CD8-positive, alpha-beta memory T cell (primary cell): ENCODE measurements at regions not wholly inside any gene's neighbourhood (a gene's known extent, or its start where the extent isn't known, plus 50 kb on each side); places are given as distances from the start of the nearest gene placed in this dataset.

ENCODE experiments used
- CTCF ChIA-PET: fragments of 350-600 bp; sonication (Branson Sonifier 250); formaldehyde crosslinking; loops from one replicate; lab custom pipeline; 2021; ENCODE audit warnings: antibody characterized with exemption; lab: Charles Lee
- POLR2A ChIA-PET: fragments of 350-600 bp; sonication (Branson Sonifier 250); formaldehyde crosslinking; loops from one replicate; lab custom pipeline; 2021; ENCODE audit warnings: antibody characterized with exemption; lab: Charles Lee
- DNase-seq, 5 donors: peaks; one replicate each; pipeline versions ENCODE4 v3.0.0 to v3.0.0-alpha.2; 2020 to 2022; ENCODE audit warnings: mixed read lengths in 1 of 5
- H3K27ac ChIP-seq: one replicate; pipeline ENCODE4 v1.7.0; 2013; ENCODE audit warnings: low read depth, mild to moderate bottlenecking, low read length, moderate library complexity
- H3K27me3 ChIP-seq: 2 replicates; pipeline ENCODE4 v1.7.0; 2013; ENCODE audit warnings: low read length, mild to moderate bottlenecking; ENCODE audit not compliant: insufficient read depth, poor library complexity, severe bottlenecking
- H3K36me3 ChIP-seq: 2 replicates; pipeline ENCODE4 v1.7.0; 2013; ENCODE audit warnings: mild to moderate bottlenecking, low read length, moderate library complexity; ENCODE audit not compliant: insufficient read depth
- H3K4me1 ChIP-seq: 2 replicates; pipeline ENCODE4 v1.7.0; 2013; ENCODE audit warnings: mild to moderate bottlenecking, low read length, moderate library complexity; ENCODE audit not compliant: insufficient read depth
- H3K4me3 ChIP-seq: 2 replicates; pipeline ENCODE4 v1.7.0; 2013; ENCODE audit warnings: mild to moderate bottlenecking, low read length
- H3K9me3 ChIP-seq: 2 replicates; pipeline ENCODE4 v1.7.0; 2013; ENCODE audit warnings: mild to moderate bottlenecking, low read length
- H3K27ac Mint-ChIP-seq, 8 donors: one replicate each; pipeline ENCODE4 v1.8.0; 2020 to 2021; ENCODE audit warnings: mixed read lengths in 8 of 8, mild to moderate bottlenecking in 6 of 8, inconsistent platforms in 3 of 8, moderate library complexity in 3 of 8
- H3K27me3 Mint-ChIP-seq, 2 donors: one replicate each; pipeline ENCODE4 v1.8.0; 2020 to 2021; ENCODE audit warnings: mixed read lengths in 2 of 2, mild to moderate bottlenecking in 1 of 2, moderate library complexity in 1 of 2
- H3K36me3 Mint-ChIP-seq, 3 donors: one replicate each; pipeline ENCODE4 v1.8.0; 2020 to 2021; ENCODE audit warnings: mixed read lengths in 3 of 3, inconsistent platforms in 1 of 3, mild to moderate bottlenecking in 1 of 3
- H3K4me1 Mint-ChIP-seq, 3 donors: one replicate each; pipeline ENCODE4 v1.8.0; 2020 to 2021; ENCODE audit warnings: mixed read lengths in 3 of 3, inconsistent platforms in 1 of 3, mild to moderate bottlenecking in 1 of 3
- H3K4me3 Mint-ChIP-seq, 7 donors: one replicate each; pipeline ENCODE4 v1.8.0; 2020 to 2021; ENCODE audit warnings: mixed read lengths in 7 of 7, mild to moderate bottlenecking in 6 of 7, moderate library complexity in 4 of 7, inconsistent platforms in 2 of 7
- H3K9me3 Mint-ChIP-seq, 5 donors: one replicate each; pipeline ENCODE4 v1.8.0; 2020 to 2022; ENCODE audit warnings: mixed read lengths in 5 of 5, mild to moderate bottlenecking in 3 of 5, moderate library complexity in 2 of 5, inconsistent platforms in 1 of 5

GRCh38 chr13:97122381-97122996 lies 99.6 kb upstream of the MBNL2 start:
- H3K9me3 Mint-ChIP-seq, result no peaks in the 10 kb centered on the region
- ChIA-PET CTCF (interaction anchor here (1.9 kb wide), 1 partner anchor 12 kb away, joined by 7 read pairs; no protein-coding TSS in a partner anchor), POLR2A (no interaction called here)
- peaks cover 0 to 5% (median 0%) of the 10 kb centered on the region in 3 donors for H3K36me3 Mint-ChIP-seq
- no peak for DNase-seq
- Histone ChIP-seq H3K4me1 (no peaks in the 10 kb centered on the region), H3K27ac (no peak overlapping the region), H3K36me3 (no peaks in the 10 kb centered on the region), H3K27me3 (peaks cover 4% of the 10 kb centered on the region), H3K4me3 (no peak overlapping the region), H3K9me3 (no peaks in the 10 kb centered on the region)
- peaks cover 25 to 48% of the 10 kb centered on the region in 2 donors for H3K27me3 Mint-ChIP-seq
- H3K4me3 Mint-ChIP-seq, result no peak overlapping the region
- peaks cover 0 to 5% (median 4%) of the 10 kb centered on the region in 3 donors for H3K4me1 Mint-ChIP-seq
- H3K27ac Mint-ChIP-seq, result no peak overlapping the region

- H3K27ac Mint-ChIP-seq, result no peak overlapping the region
- ChIA-PET CTCF (interaction anchor here (0.7 to 1.9 kb wide), 2 partner anchors 14 to 232 kb away, joined by 3 to 7 read pairs; no protein-coding TSS in a partner anchor), POLR2A (no interaction called here)
- DNase-seq, result no peak
- H3K4me3 Mint-ChIP-seq, result no peak overlapping the region
- no peak overlapping the region for H3K27ac ChIP-seq
- H3K36me3 ChIP-seq, result no peaks in the 10 kb centered on the region
- H3K9me3 ChIP-seq, result no peaks in the 10 kb centered on the region
- peaks cover 2% of the 10 kb centered on the region for H3K27me3 ChIP-seq
- peaks cover 0 to 5% (median 5%) of the 10 kb centered on the region in 3 donors for H3K36me3 Mint-ChIP-seq
- peaks cover 0 to 5% (median 4%) of the 10 kb centered on the region in 3 donors for H3K4me1 Mint-ChIP-seq
- no peaks in the 10 kb centered on the region for H3K9me3 Mint-ChIP-seq
- no peaks in the 10 kb centered on the region for H3K4me1 ChIP-seq
- peaks cover 27 to 48% of the 10 kb centered on the region in 2 donors for H3K27me3 Mint-ChIP-seq
- no peak overlapping the region for H3K4me3 ChIP-seq
These were observed 97.9 kb upstream of the MBNL2 start for GRCh38 chr13:97124206-97124605.

GRCh38 chr13:97124915-97125809 lies 97.0 kb upstream of the MBNL2 start:
- H3K4me3 ChIP-seq, result no peak overlapping the region
- CTCF ChIA-PET, result interaction anchor here (0.8 to 1.6 kb wide), 2 partner anchors 15 to 231 kb away, joined by 3 to 6 read pairs; no protein-coding TSS in a partner anchor
- H3K36me3 ChIP-seq, result no peaks in the 10 kb centered on the region
- H3K4me1 ChIP-seq, result no peaks in the 10 kb centered on the region
- Mint-ChIP-seq H3K27me3 (peaks cover 27 to 48% of the 10 kb centered on the region in 2 donors), H3K27ac (peak overlapping the region in 1 of 8 donors; percentile 20), H3K4me3 (no peak overlapping the region), H3K4me1 (peaks cover 0 to 5% (median 4%) of the 10 kb centered on the region in 3 donors), H3K36me3 (peaks cover 0 to 6% (median 5%) of the 10 kb centered on the region in 3 donors), H3K9me3 (no peaks in the 10 kb centered on the region)
- no peak overlapping the region for H3K27ac ChIP-seq
- H3K9me3 ChIP-seq, result no peaks in the 10 kb centered on the region
- H3K27me3 ChIP-seq, result no peaks in the 10 kb centered on the region
- no peak for DNase-seq
- POLR2A ChIA-PET, result no interaction called here

GRCh38 chr13:97125810-97126738 lies 96.1 kb upstream of the MBNL2 start:
- Mint-ChIP-seq H3K36me3 (peaks cover 0 to 6% (median 5%) of the 10 kb centered on the region in 3 donors), H3K4me3 (no peak overlapping the region), H3K27me3 (peaks cover 28 to 42% of the 10 kb centered on the region in 2 donors), H3K27ac (peak overlapping the region in 1 of 8 donors; percentile 18), H3K9me3 (no peaks in the 10 kb centered on the region), H3K4me1 (peaks cover 0 to 5% (median 4%) of the 10 kb centered on the region in 3 donors)
- no peak for DNase-seq
- no peaks in the 10 kb centered on the region for H3K27me3 ChIP-seq
- no peaks in the 10 kb centered on the region for H3K4me1 ChIP-seq
- H3K27ac ChIP-seq, result no peak overlapping the region
- no peaks in the 10 kb centered on the region for H3K9me3 ChIP-seq
- CTCF ChIA-PET, result interaction anchor here (0.8 to 1.6 kb wide), 2 partner anchors 16 to 230 kb away, joined by 3 to 6 read pairs; no protein-coding TSS in a partner anchor
- POLR2A ChIA-PET, result no interaction called here
- no peak overlapping the region for H3K4me3 ChIP-seq
- no peaks in the 10 kb centered on the region for H3K36me3 ChIP-seq

- no peaks in the 10 kb centered on the region for H3K27me3 ChIP-seq
- CTCF ChIA-PET, result interaction anchor here (1.1 to 3.6 kb wide), 2 partner anchors 17 to 18 kb away, joined by 3 to 29 read pairs; no protein-coding TSS in a partner anchor
- Mint-ChIP-seq H3K27me3 (peaks cover 24 to 34% of the 10 kb centered on the region in 2 donors), H3K36me3 (peaks cover 0 to 6% (median 5%) of the 10 kb centered on the region in 3 donors), H3K4me3 (no peak overlapping the region), H3K4me1 (peaks cover 0 to 5% (median 4%) of the 10 kb centered on the region in 3 donors), H3K9me3 (no peaks in the 10 kb centered on the region), H3K27ac (no peak overlapping the region)
- POLR2A ChIA-PET, result no interaction called here
- no peaks in the 10 kb centered on the region for H3K9me3 ChIP-seq
- DNase-seq, result no peak
- H3K4me1 ChIP-seq, result no peaks in the 10 kb centered on the region
- no peaks in the 10 kb centered on the region for H3K36me3 ChIP-seq
- H3K4me3 ChIP-seq, result no peak overlapping the region
- no peak overlapping the region for H3K27ac ChIP-seq
These were observed 94.3 kb upstream of the MBNL2 start for GRCh38 chr13:97127842-97128241.

GRCh38 chr13:97130190-97130589 lies 91.9 kb upstream of the MBNL2 start:
- Mint-ChIP-seq H3K4me3 (no peak overlapping the region), H3K4me1 (peaks cover 0 to 5% (median 4%) of the 10 kb centered on the region in 3 donors), H3K9me3 (no peaks in the 10 kb centered on the region), H3K27me3 (peaks cover 13 to 15% of the 10 kb centered on the region in 2 donors), H3K36me3 (peaks cover 0 to 6% (median 5%) of the 10 kb centered on the region in 3 donors), H3K27ac (no peak overlapping the region)
- DNase-seq, result no peak
- ChIA-PET POLR2A (no interaction called here), CTCF (interaction anchor here (1.3 to 3.6 kb wide), 2 partner anchors 20 to 229 kb away, joined by 3 to 29 read pairs; no protein-coding TSS in a partner anchor)
- no peaks in the 10 kb centered on the region for H3K4me1 ChIP-seq
- no peak overlapping the region for H3K27ac ChIP-seq
- no peaks in the 10 kb centered on the region for H3K36me3 ChIP-seq
- no peaks in the 10 kb centered on the region for H3K27me3 ChIP-seq
- no peak overlapping the region for H3K4me3 ChIP-seq
- no peaks in the 10 kb centered on the region for H3K9me3 ChIP-seq

GRCh38 chr13:97131447-97131846 lies 90.7 kb upstream of the MBNL2 start:
- Mint-ChIP-seq H3K9me3 (no peaks in the 10 kb centered on the region), H3K4me3 (no peak overlapping the region), H3K27me3 (peaks cover 3 to 7% of the 10 kb centered on the region in 2 donors), H3K4me1 (no peaks in the 10 kb centered on the region), H3K27ac (no peak overlapping the region), H3K36me3 (peaks cover 0 to 6% (median 5%) of the 10 kb centered on the region in 3 donors)
- POLR2A ChIA-PET, result interaction anchor here (0.6 kb wide), 1 partner anchor 21 kb away, joined by 3 read pairs; no protein-coding TSS in a partner anchor
- DNase-seq, result no peak
- CTCF ChIA-PET, result interaction anchor here (0.9 to 3.6 kb wide), 3 partner anchors 10 to 228 kb away, joined by 3 to 29 read pairs (median 3); no protein-coding TSS in a partner anchor
- Histone ChIP-seq H3K27me3 (no peaks in the 10 kb centered on the region), H3K9me3 (no peaks in the 10 kb centered on the region), H3K4me1 (no peaks in the 10 kb centered on the region), H3K27ac (no peak overlapping the region), H3K4me3 (no peak overlapping the region), H3K36me3 (no peaks in the 10 kb centered on the region)
